NCI-H1694 treated with DMSO at 0.1 percent for 48 hours (cell line): ENCODE measurements at regions not wholly inside any gene's neighbourhood (a gene's known extent, or its start where the extent isn't known, plus 50 kb on each side); places are given as distances from the start of the nearest gene placed in this dataset.
"Not testable (repeated sequence)": the region's sequence is repeated elsewhere in the genome, so short reads cannot be mapped to it uniquely, and the experiment has no call there.

Experiments
- DNase-seq: peaks from one replicate; lab custom pipeline; 2025; lab: John Stamatoyannopoulos, UW

DNA sequence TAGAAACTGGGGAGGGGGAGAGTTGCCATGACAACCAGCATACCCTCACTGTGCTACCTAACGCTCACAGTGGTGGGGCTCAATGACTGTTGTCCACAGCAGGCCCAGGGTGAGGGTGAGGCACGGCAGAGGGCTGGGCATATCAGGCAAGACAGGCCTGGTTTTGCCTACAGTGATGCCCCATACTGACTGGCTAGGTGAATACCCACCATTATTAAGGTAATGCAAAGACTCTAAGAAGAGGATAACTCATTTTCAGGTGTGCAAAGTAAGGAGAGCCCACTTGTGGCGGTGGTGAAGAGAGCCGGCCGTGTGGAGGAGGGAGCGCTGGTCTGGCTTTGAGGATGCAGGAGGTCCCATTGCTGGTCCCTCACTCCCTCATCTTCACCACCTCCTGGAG lies 422.3 kb downstream of the FUT8 start:
- DNase-seq = no peak

GRCh38 chr14:65835501-65835900 lies 423.0 kb downstream of the FUT8 start:
- DNase-seq = no peak

GRCh38 chr14:65838565-65838964 lies 426.0 kb downstream of the FUT8 start:
- DNase-seq = no peak

GRCh38 chr14:65840118-65840751 lies 427.7 kb downstream of the FUT8 start:
- peak; percentile 26 for DNase-seq

- DNase-seq = no peak
These were observed 428.3 kb downstream of the FUT8 start for GRCh38 chr14:65840786-65841185.

DNA sequence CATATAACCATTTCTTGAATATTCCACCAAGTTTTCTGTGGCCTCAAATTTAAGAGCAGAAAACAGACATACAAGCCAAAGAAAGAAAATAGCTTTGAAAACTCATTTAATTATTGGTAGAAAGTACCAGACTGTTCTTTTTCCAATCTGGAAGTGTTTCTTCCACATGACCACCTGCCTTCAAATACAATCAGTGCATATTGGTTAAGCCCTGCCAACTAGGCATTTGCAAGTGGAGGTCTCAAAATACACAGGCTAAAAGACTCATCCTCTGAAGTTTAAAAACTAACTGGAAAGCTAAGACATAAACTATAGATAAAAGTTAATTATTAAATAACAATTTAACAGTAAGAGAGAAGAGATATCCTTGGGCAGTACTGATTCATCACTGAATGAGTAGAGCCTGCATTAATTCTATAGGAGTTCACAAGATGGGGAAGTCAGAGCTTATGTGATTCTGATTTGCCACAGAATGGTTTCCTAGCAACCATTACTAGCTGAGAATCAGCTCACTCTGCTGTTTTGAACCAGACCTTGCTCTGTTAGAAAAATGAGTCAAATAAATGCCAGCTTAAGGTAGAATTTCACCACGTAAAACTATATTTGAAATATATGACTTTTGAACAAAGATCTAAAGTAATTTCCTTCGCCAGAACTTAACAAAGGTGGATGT lies 433.8 kb downstream of the FUT8 start:
- DNase-seq = peak; percentile 48

- no peak for DNase-seq
These were observed 434.7 kb downstream of the FUT8 start for GRCh38 chr14:65847075-65847847.

- not testable (repeated sequence) for DNase-seq
These were observed 435.4 kb downstream of the FUT8 start for GRCh38 chr14:65847931-65848330.

- peak; percentile 91 for DNase-seq
These were observed 436.6 kb downstream of the FUT8 start for GRCh38 chr14:65849091-65849490.

- DNase-seq = no peak
These were observed 437.0 kb downstream of the FUT8 start for GRCh38 chr14:65849558-65849957.

DNA sequence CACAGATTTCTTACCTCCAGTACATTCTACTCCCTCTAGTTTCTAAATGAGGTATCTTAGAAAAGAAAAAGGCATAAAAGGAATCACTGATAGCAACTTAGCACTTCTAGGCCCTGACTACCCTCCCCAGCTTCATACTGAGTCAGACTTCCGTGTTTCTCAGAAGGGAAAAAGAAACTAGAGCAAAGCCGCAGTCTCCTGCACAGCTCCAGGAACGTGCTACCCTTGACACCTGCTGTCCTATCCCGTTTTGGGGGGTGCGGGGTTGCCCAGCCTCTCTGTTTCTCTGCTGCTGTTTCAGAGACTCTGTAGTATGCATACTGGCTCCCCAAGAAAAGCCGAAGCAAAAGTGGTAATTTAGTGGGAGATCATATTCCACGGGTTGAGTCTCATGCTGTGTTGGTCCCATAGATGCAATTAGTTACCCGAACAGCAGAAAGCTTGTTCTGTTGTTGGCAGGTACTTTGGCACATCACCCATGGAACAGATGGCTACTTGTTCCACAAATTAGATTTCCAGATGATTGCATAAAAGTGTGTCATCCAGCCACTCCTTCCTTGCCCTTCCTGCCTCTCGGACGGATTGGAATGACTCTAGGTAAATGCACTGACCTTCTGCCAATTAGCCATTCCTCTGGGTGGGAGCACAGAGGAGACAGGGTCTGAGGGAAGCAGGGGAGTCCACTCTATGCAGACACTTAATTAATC lies 438.1 kb downstream of the FUT8 start:
- DNase-seq = peak; percentile 95

GRCh38 chr14:65852689-65853088 lies 440.2 kb downstream of the FUT8 start:
- no peak for DNase-seq

- DNase-seq = no peak
These were observed 441.0 kb downstream of the FUT8 start for GRCh38 chr14:65853407-65853955.

DNA sequence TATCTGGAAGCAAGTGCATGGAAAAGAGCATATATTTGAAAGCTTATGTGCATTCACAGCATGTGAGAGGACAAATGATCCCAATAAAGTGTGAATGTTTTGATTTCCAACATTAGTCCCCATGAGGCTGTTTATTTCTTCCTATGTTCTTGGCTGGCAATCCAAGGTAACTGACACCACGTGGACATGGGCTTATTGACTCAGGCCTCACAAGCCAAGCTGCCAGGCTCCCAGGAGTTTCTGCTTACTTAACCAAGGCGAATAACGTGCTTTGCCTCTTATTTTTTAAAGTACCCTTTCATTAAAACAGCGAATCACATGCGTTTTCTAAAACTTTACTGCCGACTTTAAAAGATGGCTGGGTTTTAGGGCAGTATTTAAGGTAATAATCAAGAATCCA lies 441.7 kb downstream of the FUT8 start:
- no peak for DNase-seq

GRCh38 chr14:65860956-65861611 lies 448.6 kb downstream of the FUT8 start:
- no peak for DNase-seq

- no peak for DNase-seq
These were observed 452.0 kb downstream of the FUT8 start for GRCh38 chr14:65864549-65864948.

DNA sequence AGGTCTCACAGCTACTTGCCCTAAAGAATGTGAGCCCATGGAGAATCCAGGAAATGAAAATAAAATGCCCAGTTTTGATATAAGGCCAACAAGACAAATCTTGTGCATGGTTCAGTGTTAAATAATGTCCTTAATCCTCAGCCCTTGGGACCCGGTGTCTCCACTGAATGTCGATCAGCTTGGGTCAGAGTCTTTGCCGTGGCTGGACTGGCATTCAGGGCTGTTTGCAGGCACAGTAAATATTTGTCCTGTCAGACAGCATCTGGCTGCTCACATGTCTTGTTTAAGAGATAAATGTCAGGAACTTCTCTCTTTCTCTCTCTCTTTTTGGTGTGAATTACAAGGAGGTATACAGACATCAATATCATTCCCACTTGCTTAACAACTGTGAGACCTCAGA lies 452.5 kb downstream of the FUT8 start:
- no peak for DNase-seq

- no peak for DNase-seq
These were observed 453.9 kb downstream of the FUT8 start for GRCh38 chr14:65866448-65866847.

DNA sequence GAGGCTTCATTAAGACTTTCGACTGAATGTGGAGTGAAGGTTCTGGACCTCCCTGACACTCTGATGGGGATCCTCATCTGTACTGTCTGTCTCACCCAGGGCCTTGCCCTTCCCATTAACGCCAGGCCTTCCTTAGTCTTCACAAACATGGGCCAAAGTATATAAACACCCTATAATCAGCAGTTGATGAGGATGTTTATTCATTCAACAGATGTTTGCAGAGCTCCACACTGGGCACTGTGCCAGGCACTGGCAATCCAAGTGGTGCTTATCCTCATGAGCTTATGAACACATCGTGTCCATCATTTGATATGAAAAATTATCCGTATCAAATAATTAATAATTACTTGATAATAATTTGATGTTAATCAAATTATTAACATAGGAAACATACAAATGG lies 454.4 kb downstream of the FUT8 start:
- DNase-seq = peak; percentile 90

GRCh38 chr14:65867333-65867732 lies 454.8 kb downstream of the FUT8 start:
- DNase-seq = no peak

DNA sequence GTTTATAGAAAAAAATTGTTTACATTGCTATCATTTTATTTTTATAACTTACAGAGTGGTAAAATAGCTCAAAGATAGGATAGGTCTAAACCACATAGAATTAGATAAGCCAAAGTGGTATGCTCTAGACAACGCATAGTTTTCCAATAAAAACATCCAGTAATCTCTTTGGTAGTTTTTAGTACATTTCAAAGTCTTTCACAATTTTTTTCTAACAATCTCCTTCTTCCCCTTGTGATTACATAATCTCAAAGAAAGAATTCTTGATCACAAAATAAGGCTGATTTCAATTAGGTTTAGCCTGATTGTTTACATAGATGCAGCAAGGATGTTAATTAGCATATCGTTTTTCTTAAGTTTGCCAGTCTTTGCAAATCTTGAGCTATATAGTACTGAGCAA lies 460.0 kb downstream of the FUT8 start:
- no peak for DNase-seq

DNA sequence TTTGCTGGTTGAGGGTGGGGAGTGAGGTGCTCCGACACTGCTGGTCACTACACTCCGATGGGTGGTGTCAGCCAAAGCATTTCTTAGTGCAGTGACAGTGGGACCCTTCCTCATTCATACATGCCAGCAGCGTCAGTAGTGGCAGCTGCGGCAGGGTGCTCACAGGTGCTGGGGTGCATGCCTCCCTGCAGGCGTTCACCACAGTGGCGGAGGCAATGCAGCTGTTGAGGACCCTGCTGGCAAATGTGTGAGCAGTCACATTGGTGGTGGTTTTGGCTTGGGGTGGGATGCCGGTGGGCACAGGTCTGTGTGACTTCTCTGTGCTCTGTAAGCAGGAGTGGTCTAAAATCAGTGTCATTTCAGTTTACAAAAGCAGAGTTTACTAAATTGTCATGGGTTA lies 464.6 kb downstream of the FUT8 start:
- DNase-seq = no peak
